Liver (tissue), 3 donors: ENCODE measurements at regions not wholly inside any gene's neighbourhood (a gene's known extent, or its start where the extent isn't known, plus 50 kb on each side); places are given as distances from the start of the nearest gene placed in this dataset.
A peak's percentile ranks its signal among the peaks of the same experiment; 100 is the strongest.

Experiments
- ATF3 ChIP-seq: IDR thresholded peaks from 2 replicates; pipeline ENCODE4 v1.6.1; 2016; ENCODE audit warnings: antibody characterized with exemption
- EGR1 ChIP-seq, 2 donors: IDR thresholded peaks; 2 replicates each; pipeline ENCODE4 v1.6.1; 2016 to 2018; ENCODE audit warnings: antibody characterized with exemption in 2 of 2, low read depth in 2 of 2
- FOXA1 ChIP-seq: IDR thresholded peaks from 2 replicates; pipeline ENCODE4 v1.6.1; 2016; ENCODE audit warnings: antibody characterized with exemption
- GABPA ChIP-seq, 2 donors: IDR thresholded peaks in 1 of 2; conservative IDR thresholded peaks in 1 of 2; 2 replicates each; pipeline ENCODE4 v1.6.1; 2016; ENCODE audit warnings: antibody characterized with exemption in 2 of 2, mild to moderate bottlenecking in 1 of 2, moderate library complexity in 1 of 2
- HNF4A ChIP-seq, 2 donors: conservative IDR thresholded peaks; 2 replicates each; pipeline ENCODE4 v1.6.1; 2016; ENCODE audit warnings: antibody characterized with exemption in 2 of 2, mild to moderate bottlenecking in 2 of 2
- HNF4G ChIP-seq: IDR thresholded peaks from 2 replicates; pipeline ENCODE4 v1.6.1; 2016; ENCODE audit warnings: antibody characterized with exemption
- JUND ChIP-seq, 2 donors: IDR thresholded peaks; 2 replicates each; pipeline ENCODE4 v1.6.1; 2016; ENCODE audit warnings: antibody characterized with exemption in 2 of 2
- RAD21 ChIP-seq, 2 donors: IDR thresholded peaks; 2 replicates each; pipeline ENCODE4 v1.6.1; 2016; ENCODE audit warnings: antibody characterized with exemption in 2 of 2, mild to moderate bottlenecking in 2 of 2
- SP1 ChIP-seq: IDR thresholded peaks from 2 replicates; pipeline ENCODE4 v1.6.1; 2018; ENCODE audit warnings: antibody characterized with exemption, mild to moderate bottlenecking
- TAF1 ChIP-seq: conservative IDR thresholded peaks from 2 replicates; pipeline ENCODE4 v1.6.1; 2016; ENCODE audit warnings: antibody characterized with exemption, mild to moderate bottlenecking
- TF ChIP-seq, protein P1 (sequence below): fragments of 150-350 bp; IDR thresholded peaks from 2 replicates; pipeline ENCODE4 v1.5.1; 2017; ENCODE audit warnings: improper control_type of control experiment, low read depth, low read length; ENCODE audit not compliant: missing input control
- TF ChIP-seq, protein P2 (sequence below): IDR thresholded peaks from 2 replicates; pipeline ENCODE4 v1.6.1; 2016; ENCODE audit warnings: antibody characterized with exemption, mild to moderate bottlenecking
- TF ChIP-seq, protein P3 (sequence below): IDR thresholded peaks from 2 replicates; pipeline ENCODE4 v1.6.1; 2016; ENCODE audit warnings: antibody characterized with exemption
- donor health status: healthy.
- donor health status: healthy.

DNA sequence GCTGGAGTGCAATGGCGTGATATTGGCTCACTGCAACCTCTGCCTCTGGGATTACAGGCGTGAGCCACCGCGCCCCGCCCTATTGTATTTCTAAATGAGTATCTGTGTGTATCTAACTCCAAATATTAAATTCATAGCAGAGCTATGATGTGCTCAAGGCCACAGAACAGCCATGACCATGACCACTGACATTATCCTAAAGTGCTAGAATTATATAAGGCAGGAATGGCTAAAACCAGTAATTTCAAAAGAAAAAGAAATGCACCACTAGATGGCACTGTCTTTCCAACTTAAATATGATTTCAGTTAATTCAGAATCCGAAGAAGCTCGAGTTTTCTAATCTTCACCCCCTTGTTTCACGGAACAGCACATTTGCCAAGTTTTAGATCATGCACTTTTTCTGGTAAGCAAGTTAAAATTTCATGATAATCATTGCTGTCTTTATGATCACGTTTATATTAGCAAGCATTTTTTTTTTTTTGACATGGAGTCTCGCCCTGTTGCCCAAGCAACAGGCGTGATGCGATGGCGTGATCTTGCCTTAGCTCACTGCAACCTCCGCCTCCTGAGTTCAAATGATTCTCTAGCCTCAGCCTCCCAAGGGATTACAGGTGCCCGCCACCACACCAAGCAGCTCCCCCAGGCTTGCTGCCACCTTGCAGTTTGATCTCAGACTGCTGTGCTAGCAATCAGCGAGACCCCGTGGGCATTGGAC lies 65.3 kb downstream of the OR13A1 start:
- TF ChIP-seq, protein P1, sequence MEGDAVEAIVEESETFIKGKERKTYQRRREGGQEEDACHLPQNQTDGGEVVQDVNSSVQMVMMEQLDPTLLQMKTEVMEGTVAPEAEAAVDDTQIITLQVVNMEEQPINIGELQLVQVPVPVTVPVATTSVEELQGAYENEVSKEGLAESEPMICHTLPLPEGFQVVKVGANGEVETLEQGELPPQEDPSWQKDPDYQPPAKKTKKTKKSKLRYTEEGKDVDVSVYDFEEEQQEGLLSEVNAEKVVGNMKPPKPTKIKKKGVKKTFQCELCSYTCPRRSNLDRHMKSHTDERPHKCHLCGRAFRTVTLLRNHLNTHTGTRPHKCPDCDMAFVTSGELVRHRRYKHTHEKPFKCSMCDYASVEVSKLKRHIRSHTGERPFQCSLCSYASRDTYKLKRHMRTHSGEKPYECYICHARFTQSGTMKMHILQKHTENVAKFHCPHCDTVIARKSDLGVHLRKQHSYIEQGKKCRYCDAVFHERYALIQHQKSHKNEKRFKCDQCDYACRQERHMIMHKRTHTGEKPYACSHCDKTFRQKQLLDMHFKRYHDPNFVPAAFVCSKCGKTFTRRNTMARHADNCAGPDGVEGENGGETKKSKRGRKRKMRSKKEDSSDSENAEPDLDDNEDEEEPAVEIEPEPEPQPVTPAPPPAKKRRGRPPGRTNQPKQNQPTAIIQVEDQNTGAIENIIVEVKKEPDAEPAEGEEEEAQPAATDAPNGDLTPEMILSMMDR: peak; percentile 61
- TF ChIP-seq SP1 (no peak), RAD21 (IDR thresholded peaks at IDR 0.05) (peak; percentile 81 to 82), ATF3 (no peak), GABPA (IDR thresholded peaks at IDR 0.05 in 1 of 2, conservative IDR thresholded peaks at IDR 0.05 in 1 of 2) (no peak), JUND (IDR thresholded peaks at IDR 0.05) (no peak), TAF1 (no peak), HNF4A (conservative IDR thresholded peaks at IDR 0.05) (no peak), HNF4G (no peak), FOXA1 (no peak), EGR1 (IDR thresholded peaks at IDR 0.05; ENCODE audit: low read depth in 2 of 2) (no peak)
- TF ChIP-seq, protein P2, sequence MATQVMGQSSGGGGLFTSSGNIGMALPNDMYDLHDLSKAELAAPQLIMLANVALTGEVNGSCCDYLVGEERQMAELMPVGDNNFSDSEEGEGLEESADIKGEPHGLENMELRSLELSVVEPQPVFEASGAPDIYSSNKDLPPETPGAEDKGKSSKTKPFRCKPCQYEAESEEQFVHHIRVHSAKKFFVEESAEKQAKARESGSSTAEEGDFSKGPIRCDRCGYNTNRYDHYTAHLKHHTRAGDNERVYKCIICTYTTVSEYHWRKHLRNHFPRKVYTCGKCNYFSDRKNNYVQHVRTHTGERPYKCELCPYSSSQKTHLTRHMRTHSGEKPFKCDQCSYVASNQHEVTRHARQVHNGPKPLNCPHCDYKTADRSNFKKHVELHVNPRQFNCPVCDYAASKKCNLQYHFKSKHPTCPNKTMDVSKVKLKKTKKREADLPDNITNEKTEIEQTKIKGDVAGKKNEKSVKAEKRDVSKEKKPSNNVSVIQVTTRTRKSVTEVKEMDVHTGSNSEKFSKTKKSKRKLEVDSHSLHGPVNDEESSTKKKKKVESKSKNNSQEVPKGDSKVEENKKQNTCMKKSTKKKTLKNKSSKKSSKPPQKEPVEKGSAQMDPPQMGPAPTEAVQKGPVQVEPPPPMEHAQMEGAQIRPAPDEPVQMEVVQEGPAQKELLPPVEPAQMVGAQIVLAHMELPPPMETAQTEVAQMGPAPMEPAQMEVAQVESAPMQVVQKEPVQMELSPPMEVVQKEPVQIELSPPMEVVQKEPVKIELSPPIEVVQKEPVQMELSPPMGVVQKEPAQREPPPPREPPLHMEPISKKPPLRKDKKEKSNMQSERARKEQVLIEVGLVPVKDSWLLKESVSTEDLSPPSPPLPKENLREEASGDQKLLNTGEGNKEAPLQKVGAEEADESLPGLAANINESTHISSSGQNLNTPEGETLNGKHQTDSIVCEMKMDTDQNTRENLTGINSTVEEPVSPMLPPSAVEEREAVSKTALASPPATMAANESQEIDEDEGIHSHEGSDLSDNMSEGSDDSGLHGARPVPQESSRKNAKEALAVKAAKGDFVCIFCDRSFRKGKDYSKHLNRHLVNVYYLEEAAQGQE: no peak
- TF ChIP-seq, protein P3, sequence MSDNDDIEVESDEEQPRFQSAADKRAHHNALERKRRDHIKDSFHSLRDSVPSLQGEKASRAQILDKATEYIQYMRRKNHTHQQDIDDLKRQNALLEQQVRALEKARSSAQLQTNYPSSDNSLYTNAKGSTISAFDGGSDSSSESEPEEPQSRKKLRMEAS: no peak
